Cardiac muscle cell (in vitro differentiated cells and primary cell): ENCODE measurements at regions not wholly inside any gene's neighbourhood (a gene's known extent, or its start where the extent isn't known, plus 50 kb on each side); places are given as distances from the start of the nearest gene placed in this dataset.

Experiments
- DNase-seq, 2 donors: peaks; one replicate each; pipeline versions ENCODE4 v3.0.0 to v3.0.0-alpha.2; 2010 to 2017; ENCODE audit warnings: low read depth in 1 of 2, low spot score in 1 of 2
- H3K27ac ChIP-seq: fragments of 200-600 bp; sonication (generic); 2 replicates; pipeline ENCODE4 v1.5.1; 2016
- H3K27me3 ChIP-seq: fragments of 200-600 bp; sonication (generic); 2 replicates; pipeline ENCODE4 v1.6.0; 2016; ENCODE audit warnings: control low read depth
- H3K36me3 ChIP-seq: fragments of 200-600 bp; sonication (generic); 2 replicates; pipeline ENCODE4 v1.5.1; 2016; ENCODE audit warnings: control low read depth
- H3K4me1 ChIP-seq: fragments of 200-600 bp; sonication (generic); 2 replicates; pipeline ENCODE4 v1.8.1; 2017; ENCODE audit warnings: low read depth, mild to moderate bottlenecking, mixed run types
- H3K4me3 ChIP-seq: fragments of 200-600 bp; sonication (generic); 2 replicates; pipeline ENCODE4 v1.5.1; 2016; ENCODE audit warnings: mild to moderate bottlenecking
- H3K9me3 ChIP-seq: fragments of 200-600 bp; sonication (generic); 2 replicates; pipeline ENCODE4 v1.5.1; 2017; ENCODE audit warnings: low read depth, mild to moderate bottlenecking, control low read depth
- CTCF ChIP-seq: IDR thresholded peaks from 2 replicates; pipeline ENCODE4 v1.5.1; 2012; ENCODE audit warnings: low read depth, mild to moderate bottlenecking, low read length

GRCh38 chr11:22431106-22431505, 92.9 kb downstream of the SLC17A6 start:
- Histone ChIP-seq H3K27ac (no peak overlapping the region), H3K4me1 (no peaks in the 10 kb centered on the region), H3K9me3 (no peaks in the 10 kb centered on the region), H3K4me3 (no peak overlapping the region), H3K36me3 (no peaks in the 10 kb centered on the region), H3K27me3 (no peaks in the 10 kb centered on the region)
- no peak for DNase-seq
- no peak for TF ChIP-seq CTCF

GRCh38 chr11:22430639-22431038, 92.5 kb downstream of the SLC17A6 start:
- no peaks in the 10 kb centered on the region for H3K9me3 ChIP-seq
- no peaks in the 10 kb centered on the region for H3K27me3 ChIP-seq
- DNase-seq = no peak
- no peak overlapping the region for H3K27ac ChIP-seq
- no peaks in the 10 kb centered on the region for H3K36me3 ChIP-seq
- no peak for TF ChIP-seq CTCF
- H3K4me3 ChIP-seq = no peak overlapping the region
- H3K4me1 ChIP-seq = no peaks in the 10 kb centered on the region

- Histone ChIP-seq H3K27me3 (no peaks in the 10 kb centered on the region), H3K36me3 (no peaks in the 10 kb centered on the region), H3K4me1 (no peaks in the 10 kb centered on the region), H3K9me3 (no peaks in the 10 kb centered on the region), H3K27ac (no peak overlapping the region), H3K4me3 (no peak overlapping the region)
- DNase-seq = no peak
- no peak for TF ChIP-seq CTCF
These were observed 92.0 kb downstream of the SLC17A6 start for GRCh38 chr11:22430141-22430541.
